T-helper 1 cell (primary cell): ENCODE measurements at regions not wholly inside any gene's neighbourhood (a gene's known extent, or its start where the extent isn't known, plus 50 kb on each side); places are given as distances from the start of the nearest gene placed in this dataset.
"Not testable (repeated sequence)": the region's sequence is repeated elsewhere in the genome, so short reads cannot be mapped to it uniquely, and the experiment has no call there.

Experiments used
- DNase-seq, 5 donors: peaks; one replicate each; pipeline ENCODE4 v3.0.0-alpha.2; 2012 to 2020

DNA sequence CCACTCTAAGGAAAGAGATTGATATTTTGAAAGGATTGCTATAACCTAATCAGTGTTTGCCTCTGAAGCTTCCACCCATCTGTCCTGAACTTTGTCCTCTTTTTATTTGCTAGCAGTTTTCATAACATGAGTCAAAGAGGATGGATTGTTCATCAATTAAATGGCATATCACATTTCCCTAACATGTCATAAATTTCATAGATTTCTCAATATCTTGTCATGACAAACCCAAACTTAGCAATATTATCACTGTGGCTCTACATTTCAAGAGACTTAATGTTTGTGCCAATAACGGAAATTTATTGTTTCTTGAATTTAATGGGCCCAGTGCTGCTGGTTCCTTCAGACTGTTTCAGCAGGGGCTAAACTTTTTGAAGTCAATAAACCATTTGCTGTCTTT lies 330.3 kb downstream of the CAAP1 start:
- no peak for DNase-seq

DNA sequence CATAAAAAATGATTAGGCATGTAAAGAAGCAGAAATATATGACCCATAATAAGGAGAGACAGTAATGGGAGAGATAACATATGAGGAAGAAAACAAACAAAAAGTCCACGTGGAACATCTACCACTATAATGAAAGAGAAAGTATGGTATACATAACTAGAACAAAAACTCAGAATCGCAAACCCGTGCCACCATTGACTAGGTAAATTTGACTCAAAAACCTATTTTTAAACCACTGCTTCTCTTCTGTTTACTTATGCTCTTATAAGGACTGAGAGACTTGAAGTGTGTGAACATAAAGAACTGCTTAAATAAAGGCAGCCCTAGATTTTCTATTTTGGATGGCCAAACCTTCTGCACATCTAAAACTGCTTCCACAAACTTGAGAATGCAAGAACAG lies 330.7 kb downstream of the CAAP1 start:
- DNase-seq, result no peak

DNA sequence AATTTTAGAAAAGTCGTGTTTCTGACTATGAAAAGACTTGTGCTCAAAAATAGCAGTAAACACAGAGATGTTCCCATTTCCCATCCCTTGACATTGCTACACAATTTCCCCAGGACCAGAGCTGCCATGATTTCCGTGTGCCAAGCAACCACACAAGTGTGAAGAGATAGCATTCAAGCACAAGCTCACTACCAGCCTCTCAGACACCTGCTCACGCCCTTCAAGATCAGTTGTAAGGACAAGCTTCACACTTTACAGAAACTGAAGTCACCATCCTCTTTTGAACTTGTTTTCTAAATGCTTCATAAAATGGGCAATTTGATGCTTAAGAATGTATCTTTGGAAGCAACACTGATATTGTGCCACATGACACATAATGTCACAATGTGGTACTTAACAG lies 333.1 kb downstream of the CAAP1 start:
- no peak for DNase-seq

DNA sequence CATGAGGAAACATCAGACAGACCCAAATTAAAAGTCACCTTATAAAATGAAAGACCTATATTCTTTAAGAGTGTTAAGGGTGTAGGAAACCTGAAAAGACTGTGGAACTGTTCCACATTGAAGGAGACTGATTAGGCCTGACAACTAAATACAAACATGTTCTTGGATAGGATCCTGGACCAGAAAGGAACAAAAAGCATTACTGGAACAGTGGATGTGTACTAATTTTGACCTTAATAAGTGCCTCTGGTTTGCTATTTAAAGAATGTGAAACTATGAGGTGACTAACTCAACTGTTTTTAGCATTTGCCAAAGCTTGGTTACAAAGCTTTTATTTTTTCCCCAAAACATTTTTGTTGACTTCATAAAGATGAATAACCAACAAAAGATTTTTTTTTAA lies 340.6 kb downstream of the CAAP1 start:
- DNase-seq, result no peak

DNA sequence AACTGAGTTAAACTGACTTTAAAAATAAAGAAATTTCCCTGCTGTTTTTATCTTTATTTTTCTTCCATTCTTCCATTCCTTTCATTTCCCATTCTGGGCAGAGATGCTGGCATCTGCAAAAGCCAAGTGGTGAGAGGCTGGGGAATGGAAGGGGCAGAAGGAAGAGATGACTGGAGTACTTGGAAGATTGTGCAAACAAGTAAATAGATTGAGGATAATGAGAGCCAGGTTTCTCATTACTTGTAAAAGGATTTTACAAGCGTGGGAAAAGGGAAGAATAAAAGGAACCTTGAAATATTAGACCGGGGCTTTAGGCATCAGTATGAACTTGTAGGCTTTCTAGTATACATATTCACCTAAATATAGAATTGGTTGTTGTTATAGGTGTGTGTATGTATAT lies 341.2 kb downstream of the CAAP1 start:
- DNase-seq, result no peak

DNA sequence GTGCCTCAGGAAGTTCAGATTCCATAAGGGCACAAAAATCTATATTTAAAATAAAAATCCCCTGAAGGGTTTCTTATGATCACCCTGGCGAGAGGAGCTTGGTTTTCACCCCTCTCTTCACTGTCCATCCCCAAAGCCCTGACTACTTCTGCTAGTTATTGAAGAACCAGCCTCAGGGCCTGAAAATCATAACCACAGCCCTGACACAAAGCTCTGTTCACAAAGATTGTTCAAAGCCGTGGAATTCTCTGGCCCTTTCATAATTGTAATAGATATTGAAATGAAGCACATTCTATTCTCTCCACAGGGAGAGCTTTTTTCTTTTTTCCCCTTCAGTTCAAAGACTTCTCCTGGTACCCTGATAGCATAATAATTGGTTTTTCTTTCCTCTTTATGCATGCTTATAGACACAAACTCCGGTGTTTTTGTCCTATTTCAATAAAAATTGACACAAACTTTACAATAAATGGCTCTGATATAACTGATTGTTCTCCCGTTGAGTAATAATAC lies 343.8 kb downstream of the CAAP1 start:
- DNase-seq, result no peak

DNA sequence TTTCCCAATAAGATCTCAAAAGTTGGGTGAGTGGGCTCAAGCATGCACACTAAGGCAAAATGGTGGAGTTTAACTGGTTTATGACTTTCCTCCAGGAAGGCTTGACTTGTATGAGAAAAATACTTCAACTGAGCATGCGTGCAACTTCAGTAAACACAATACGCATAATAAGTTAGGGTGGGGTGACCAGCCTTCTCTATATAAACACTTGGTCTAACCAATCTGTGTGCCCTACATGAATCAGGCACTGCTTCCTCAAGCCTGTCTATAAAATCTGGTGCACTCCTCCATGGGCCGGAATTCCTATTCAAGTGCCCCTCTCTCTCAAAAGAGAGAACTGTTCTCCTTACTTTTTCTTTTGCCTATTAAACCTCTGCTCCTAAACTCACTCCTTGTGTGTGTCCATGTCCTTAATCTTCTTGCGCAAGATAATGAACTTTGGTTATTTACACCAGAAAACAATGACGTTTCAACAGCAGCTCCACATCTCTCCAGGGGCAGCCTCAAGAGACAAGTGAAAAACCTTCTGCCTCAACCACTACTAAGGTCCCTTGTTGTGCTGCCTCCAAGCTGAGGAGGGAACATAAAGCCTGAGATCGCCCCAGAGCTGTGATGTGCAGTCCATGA lies 352.6 kb downstream of the CAAP1 start:
- DNase-seq, result no peak

DNA sequence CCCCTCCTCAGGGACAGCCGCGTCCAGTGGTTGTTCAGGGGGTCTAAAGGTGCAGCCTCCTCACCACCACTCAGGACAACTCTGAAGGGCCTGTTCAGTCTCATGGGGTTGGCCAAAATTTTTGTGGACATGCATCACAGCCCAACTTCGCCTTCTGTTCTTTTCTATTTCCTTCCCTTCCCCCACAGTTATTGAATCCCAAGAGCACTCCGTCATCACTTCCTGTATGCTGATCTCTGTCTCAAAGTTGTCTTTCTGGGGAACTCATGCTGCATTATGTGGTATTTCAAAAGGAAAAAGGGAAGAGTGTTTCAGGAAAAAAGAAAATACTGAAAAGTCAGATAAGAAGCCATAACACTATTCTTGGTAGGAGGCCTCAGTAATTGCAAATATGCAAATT lies 355.4 kb downstream of the CAAP1 start:
- DNase-seq, result no peak

DNA sequence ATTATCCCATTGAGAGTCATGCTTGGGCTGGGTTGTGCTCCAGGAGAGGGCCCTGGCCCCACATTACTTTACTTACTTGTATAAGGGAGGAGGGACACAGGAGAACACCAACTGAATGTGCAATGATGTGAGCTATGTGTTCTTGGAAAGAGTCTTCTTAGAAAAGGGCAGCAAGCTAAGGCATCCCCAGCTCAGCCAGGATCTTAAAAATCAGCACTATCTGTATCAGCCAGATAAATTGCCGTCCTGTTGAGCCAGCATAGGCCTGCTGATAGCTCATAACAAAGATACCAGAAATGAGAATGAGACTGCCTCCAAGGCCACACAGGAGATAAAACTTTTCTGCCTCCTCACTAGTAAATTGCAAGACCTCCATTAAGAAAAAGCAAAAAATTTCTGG lies 357.5 kb downstream of the CAAP1 start:
- no peak for DNase-seq

DNA sequence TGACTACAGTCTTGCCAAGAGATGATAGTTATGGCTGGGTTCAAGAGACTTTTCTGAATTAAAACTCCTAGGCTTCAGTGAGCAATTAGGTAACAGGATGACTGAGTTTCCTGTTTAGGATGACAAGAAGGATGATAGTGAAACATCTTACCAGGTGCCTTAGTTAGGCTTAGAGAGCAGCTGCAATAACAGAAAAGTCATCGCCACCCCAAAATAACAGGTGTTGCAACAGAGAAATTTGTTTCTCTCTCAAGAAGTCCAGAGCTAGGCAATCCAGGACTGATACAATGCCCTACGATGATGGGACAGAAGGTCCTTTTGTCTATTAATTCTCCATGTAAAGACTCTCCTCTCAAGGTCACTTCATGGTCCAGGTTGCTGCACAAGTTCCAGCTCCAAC lies 361.8 kb downstream of the CAAP1 start:
- no peak for DNase-seq

DNA sequence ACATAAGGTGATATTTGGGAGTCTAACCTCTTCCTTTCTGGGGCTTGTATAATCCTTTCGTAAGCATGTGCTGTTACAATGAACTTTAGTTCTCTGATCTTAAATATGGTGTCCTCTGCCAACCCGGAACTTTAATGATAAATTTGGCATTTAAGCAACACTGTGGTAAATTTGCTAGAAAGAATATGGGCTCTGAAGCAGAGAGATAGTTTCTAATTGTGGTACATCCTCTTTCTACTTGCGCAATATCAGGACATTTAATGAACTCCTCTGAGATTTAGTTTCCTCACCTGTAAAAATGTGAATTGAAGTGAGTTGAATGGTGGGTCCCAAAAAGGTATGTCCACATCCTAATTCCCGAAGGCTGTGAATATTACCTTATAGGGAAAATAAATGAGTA lies 364.7 kb downstream of the CAAP1 start:
- DNase-seq, result no peak

DNA sequence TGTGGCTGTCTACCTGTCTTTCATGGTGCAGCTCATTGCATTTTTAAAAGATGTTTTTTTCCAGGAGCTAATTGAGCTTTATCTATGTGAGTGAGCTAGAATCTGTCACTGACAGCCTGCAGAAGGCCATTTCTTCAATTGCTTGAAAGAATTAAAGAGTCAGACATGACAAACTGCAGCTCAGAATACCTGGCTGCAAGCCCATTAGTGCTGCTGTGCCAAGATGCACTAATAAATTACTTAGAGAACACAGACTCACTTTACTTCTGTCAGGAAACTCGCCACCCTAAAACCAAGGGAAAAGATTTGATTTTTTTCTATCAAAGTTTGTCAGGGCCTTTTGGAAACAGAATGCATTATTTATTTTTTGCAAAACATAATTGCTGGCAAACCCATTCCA lies 368.3 kb downstream of the CAAP1 start:
- no peak for DNase-seq

DNA sequence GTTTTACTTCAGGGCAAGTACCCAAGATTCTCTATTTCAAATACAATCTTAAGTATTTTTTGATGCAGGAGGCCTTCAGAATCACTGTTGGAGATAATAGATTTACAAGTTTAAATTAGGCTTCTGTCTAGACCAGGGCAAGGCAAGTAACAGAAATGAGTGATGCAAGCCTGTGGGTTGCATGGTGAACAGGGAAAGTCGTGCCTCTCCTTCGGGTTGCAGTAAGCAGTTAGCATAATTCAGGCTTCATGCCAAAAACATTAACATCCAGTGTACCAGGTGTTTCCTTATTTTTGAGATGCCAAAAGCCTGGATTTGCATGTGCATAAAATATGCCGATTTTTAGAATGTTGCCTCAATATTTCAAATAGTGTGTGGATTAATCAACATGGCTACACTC lies 369.0 kb downstream of the CAAP1 start:
- no peak for DNase-seq

DNA sequence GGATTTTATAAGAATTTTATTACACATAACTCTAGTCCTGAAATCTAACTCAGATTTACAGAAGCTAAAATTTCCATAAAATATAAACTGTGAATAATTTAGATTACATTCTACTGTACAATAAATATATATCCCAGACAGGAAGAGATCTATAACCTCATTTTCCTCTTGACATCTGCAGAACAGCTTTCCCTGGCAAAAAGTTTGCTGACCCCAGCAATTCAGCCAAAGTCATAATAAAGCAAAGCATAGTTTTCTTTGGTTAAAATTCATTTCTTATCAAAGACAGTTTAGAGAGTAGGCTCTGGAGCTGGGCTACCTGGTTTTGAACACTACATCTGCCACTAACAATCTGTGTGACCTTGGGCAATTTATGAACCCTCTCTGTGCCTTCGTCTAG lies 372.5 kb downstream of the CAAP1 start:
- no peak for DNase-seq

DNA sequence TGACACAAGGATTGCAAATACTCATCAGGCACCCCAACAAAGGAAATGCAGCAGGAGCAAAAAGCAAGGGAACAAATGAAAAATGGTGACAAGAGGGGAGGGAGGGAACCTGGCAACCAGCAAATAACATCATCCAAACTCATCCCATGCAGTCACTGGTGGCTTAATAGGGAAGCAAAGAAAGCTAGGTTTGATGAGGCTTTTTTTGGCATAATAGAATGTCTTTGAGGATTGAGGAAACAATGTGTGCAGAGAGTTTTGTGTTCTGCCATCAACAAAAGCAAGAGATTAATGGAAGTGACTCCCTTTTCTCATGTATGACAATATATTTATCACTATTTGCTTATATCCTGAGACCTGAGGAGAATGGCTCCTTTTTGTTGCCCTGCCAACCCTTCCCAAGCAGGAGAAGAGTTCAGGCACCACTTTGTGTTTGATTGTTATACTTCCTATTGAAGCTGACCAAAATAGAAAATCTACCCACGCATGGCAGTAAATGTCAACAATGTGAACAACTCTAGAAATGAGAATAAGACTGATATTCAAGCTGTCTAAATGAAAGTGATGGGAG lies 375.7 kb downstream of the CAAP1 start:
- DNase-seq, result no peak

DNA sequence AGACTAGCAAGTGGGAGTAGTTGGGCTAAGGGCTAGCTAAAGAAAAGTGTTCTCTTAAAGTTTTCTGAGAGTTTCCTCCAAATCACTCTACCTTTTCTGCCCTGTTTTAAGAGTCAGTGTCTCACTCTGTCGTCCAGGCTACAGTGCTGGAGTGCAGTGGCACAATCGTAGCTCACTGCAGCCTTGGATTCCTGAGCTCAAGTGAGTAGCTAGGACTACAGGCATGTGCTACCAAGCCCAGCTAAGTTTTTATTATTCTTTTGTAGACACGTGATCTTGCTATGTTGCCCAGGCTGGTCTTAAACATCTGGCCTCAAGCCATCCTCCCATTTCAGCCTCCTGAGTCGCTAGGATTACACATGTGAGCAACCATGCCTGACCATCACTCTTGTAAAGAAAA lies 378.9 kb downstream of the CAAP1 start:
- DNase-seq, result no peak

DNA sequence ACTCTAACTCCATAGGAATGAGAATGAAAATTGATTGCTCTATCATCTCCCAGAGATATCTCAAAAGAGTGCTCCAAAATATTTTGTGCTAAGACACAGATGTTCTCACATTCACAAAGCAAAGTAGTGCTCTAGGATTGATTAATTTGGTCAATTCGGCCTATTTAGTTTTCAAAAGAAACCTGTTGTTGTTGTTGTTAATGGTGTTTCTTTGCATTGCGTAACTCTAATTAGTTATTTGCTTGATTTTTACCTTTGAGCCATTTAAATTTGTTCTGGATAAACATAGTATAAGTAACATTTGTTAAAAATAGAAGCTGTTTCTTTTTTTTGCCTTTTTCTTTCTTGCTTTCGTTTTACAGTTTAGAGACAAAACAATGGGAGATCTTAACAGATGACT lies 382.5 kb downstream of the CAAP1 start:
- no peak for DNase-seq

DNA sequence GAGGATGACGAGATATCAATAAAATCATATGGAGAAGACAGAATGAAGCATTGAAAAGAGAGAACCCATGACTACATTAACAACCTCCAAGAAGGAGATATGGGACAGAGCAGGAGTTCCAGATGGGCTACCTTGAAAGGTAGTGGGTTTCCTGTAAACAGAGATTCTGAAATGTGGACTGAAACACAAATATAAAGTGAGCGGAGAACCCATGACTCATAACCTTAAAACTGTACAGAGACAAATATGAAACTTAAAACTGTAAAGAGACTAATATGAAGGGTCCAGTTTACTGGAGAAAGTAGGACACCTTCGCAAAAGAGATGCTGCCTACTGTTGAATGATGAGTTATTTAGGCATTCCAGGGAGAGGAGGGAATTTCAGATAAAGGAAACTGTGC lies 383.7 kb downstream of the CAAP1 start:
- no peak for DNase-seq

DNA sequence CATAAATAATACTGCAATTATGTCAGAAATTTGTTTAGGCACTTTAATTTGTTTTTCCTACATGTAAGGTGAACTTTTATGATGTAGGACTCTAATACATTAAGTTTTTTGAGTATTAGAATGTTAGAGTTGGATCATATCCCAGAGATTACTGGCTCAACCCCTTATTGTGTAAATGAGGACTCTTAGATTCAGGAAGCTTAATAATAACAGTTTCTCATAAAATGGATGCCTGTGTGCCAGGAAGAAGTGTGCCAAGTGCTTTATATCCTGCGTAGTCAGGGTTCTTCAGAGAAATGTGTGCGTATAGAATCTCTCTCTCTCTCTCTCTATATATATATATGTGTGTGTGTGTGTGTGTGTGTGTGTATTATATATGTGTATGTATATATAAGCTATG lies 388.5 kb downstream of the CAAP1 start:
- DNase-seq, result no peak

DNA sequence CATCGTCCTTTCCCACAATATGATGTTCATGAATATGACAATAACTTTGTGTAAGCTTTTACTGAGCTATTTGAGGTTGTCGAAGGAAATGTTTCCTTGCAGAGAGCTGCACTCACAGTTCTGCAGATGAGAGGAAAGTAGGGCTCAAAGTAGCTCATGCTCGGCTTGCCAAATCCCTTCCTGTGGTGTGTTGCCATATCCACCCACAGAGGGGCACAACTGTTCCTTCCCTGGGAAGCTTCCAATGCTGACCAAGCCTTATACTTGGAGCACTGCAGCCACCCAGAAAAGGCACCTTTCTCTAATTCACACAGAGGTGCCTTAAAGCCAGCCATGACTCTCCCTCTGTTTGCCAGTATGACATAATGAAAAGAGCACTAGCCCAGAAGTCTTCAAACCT lies 390.3 kb downstream of the CAAP1 start:
- DNase-seq, result no peak

DNA sequence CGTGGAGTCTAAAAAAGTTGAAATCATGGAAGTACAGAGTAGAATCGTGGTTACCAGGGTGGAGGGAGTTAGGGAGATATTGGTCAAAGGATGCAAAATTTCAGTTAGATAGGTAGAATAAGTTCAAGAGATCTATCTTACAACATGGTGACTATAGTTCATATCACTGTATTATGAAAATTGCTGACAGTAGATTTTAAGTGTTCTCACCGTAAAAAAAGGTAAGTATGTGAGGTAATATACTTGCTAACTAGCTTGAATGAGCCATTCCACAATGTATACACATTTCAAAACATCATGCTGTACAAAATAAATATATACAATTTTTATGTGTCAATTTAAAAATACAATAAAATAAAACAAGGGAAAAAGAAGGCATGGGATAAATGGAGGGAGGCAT lies 392.1 kb downstream of the CAAP1 start:
- DNase-seq, result no peak

DNA sequence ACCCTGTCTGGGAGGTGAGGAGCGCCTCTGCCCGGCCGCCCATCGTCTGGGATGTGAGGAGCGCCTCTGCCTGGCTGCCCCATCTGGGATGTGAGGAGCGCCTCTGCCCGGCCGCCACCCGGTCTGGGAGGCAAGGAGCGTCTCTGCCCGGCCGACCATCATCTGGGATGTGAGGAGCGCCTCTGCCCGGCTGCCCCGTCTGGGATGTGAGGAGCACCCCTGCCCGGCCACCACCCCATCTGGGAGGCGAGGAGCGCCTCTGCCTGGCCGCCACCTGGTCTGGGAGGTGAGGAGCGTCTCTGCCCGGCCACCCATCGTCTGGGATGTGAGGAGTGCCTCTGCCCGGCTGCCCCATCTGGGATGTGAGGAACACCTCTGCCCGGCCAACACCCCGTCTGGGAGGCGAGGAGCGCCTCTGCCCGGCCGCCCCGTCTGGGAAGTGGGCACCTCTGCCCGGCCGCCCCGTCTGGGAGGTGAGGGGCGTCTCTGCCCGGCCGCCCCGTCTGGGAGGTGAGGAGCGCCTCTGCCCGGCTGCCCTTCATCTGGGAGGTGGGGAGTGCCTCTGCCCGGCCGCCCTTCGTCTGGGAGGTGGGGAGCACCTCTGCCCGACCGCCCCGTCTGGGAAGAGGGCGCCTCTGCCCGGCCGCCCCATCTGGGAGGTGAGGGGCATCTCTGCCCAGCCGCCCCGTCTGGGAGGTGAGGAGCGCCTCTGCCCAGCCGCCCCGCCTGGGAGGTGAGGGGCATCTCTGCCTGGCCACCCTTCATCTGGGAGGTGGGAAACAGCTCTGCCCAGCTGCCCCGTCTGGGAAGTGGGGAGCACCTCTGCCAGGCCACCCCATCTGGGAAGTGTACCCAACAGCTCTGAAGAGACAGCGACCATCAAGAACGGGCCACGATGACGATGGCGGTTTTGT lies 399.7 kb downstream of the CAAP1 start:
- DNase-seq, result not testable (repeated sequence)

DNA sequence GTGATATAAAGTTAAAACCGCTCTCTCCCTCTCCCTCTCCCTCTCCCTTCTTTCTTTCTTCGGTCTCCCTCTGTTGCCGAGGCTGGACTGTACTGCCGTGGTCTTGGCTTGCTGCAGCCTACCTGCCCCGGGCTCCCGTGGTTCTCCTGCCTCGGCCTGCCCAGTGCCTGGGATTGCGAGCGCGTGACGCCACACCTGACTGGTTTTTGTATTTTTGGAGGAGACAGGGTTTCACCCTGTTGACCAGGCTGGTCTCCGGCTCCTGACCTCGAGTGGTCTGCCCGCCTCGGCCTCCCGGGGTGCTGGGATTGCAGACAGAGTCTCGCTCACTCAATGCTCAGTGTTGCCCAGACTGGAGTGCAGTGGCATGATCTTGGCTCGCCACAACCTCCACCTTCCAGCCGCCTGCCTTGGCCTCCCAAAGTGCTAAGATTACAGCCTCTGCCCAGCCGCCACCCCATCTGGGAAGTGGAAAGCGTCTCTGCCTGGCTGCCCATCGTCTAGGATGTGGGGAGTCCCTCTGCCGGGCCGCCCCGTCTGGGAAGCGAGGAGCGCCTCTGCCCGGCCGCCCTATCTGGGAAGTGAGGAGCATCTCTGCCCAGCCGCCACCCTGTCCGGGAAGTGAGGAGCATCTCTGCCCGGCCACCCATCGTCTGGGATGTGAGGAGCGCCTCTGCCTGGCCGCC lies 400.5 kb downstream of the CAAP1 start:
- not testable (repeated sequence) for DNase-seq
